ENCODE measurements at regions not wholly inside any gene's neighbourhood (a gene's known extent, or its start where the extent isn't known, plus 50 kb on each side); places are given as distances from the start of the nearest gene placed in this dataset.

DNA sequence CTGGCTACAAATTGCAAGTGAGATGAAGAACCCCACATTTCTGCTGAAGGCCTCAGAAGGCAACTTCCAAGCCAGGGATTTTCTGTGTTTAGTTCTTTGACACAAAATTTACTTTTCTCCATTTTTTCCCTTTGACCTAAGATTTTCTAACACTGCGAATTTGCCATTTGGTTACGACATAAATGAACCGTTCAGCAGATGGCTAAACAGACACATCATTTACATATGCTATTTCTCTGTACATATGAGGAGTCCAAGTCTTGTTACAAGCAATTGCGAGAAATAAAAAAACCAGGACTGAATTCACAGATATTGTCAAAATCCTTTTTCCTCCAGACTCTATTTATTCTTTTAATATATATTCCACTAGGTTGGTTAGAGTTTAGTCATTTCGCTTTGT lies 978.6 kb downstream of the NLGN4X start:
- H3K36me3 ChIP-seq: no peaks in the 10 kb centered on the region
- no peak for TF ChIP-seq CTCF (IDR thresholded peaks at IDR 0.05)
- H3K4me1 ChIP-seq: no peaks in the 10 kb centered on the region
- DNase-seq (no peak), ATAC-seq (no peak)
- 88 to 90% methylated on average over 5 of the region's 5 CpGs for WGBS, 2 donors
- H3K27me3 ChIP-seq: no peaks in the 10 kb centered on the region
- intact Hi-C loops (cut with DNase I): no loop called here
- no peaks in the 10 kb centered on the region for H3K9me3 ChIP-seq
- H3K27ac ChIP-seq: no peak overlapping the region
- H3K4me3 ChIP-seq: no peak overlapping the region

DNA sequence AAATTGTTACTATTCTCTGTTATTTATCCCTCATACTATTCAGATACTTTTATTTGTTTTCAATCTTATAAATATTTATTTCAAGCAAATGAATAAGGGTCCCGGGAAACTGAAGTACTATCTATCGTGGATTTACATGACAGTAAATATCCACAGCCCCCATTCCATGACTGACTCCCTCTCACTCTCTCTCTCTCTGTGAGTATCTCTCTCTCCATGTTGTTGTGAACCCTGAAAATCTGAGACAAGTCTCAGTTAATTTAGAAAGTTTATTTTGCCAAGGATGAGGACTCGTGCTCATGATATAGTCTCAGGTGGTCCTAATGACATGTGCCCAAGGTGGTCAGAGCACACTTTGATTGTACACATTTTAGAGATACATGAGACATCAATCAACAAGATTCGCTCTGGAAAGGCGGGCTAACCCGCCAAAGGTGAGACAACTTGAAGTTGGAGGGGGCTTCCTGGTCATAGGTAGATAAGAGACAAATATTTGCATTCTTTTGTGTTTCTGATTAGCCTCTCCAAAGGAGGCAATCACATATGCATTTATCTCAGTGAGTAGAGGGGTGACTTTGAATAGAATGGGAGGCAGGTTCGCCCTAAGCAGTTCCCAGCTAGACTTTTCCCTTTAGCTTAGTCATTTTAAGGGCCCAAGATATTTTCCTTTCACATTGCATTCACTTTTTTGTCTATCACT lies 986.4 kb downstream of the NLGN4X start:
- intact Hi-C loops (cut with DNase I): no loop called here
- H3K36me3 ChIP-seq: no peaks in the 10 kb centered on the region

GRCh38 chrX:5236749-5237148 lies 991.9 kb downstream of the NLGN4X start:
- no peak for TF ChIP-seq CTCF (IDR thresholded peaks at IDR 0.05)
- Histone ChIP-seq H3K9me3 (peaks cover 0 to 16% (median 0%) of the 10 kb centered on the region in 11 donors), H3K4me1 (no peaks in the 10 kb centered on the region), H3K27me3 (no peaks in the 10 kb centered on the region), H3K4me3 (no peak overlapping the region), H3K36me3 (no peaks in the 10 kb centered on the region), H3K27ac (no peak overlapping the region)
- ATAC-seq: no peak
- DNase-seq: no peak
- intact Hi-C loops (cut with DNase I): no loop called here
- 89 to 96% methylated on average over 4 of the region's 4 CpGs for WGBS, 2 donors

More for the DNA sequence above, 986.4 kb downstream of the NLGN4X start:
- Histone ChIP-seq H3K9me3 (peaks cover 0 to under 1% (median 0%) of the 10 kb centered on the region in 11 donors), H3K4me1 (no peaks in the 10 kb centered on the region), H3K27me3 (no peaks in the 10 kb centered on the region), H3K27ac (no peak overlapping the region), H3K4me3 (no peak overlapping the region)
- no peak for TF ChIP-seq CTCF (IDR thresholded peaks at IDR 0.05)
- ATAC-seq: no peak
- no peak for DNase-seq
- 20 to 21% methylated on average over 7 of the region's 7 CpGs for WGBS, 2 donors

GRCh38 chrX:5236096-5236495 lies 992.6 kb downstream of the NLGN4X start:
- no peak overlapping the region for H3K4me3 ChIP-seq
- no peak overlapping the region for H3K27ac ChIP-seq
- ATAC-seq: no peak
- DNase-seq: no peak
- no peaks in the 10 kb centered on the region for H3K27me3 ChIP-seq
- 55 to 69% methylated on average over 8 of the region's 8 CpGs for WGBS, 2 donors
- peaks cover 0 to 16% (median 0%) of the 10 kb centered on the region in 11 donors for H3K9me3 ChIP-seq
- intact Hi-C loops (cut with DNase I): no loop called here
- no peaks in the 10 kb centered on the region for H3K36me3 ChIP-seq
- no peak for TF ChIP-seq CTCF (IDR thresholded peaks at IDR 0.05)
- no peaks in the 10 kb centered on the region for H3K4me1 ChIP-seq
